ENCODE measurements at regions not wholly inside any gene's neighbourhood (a gene's known extent, or its start where the extent isn't known, plus 50 kb on each side); places are given as distances from the start of the nearest gene placed in this dataset.

DNA sequence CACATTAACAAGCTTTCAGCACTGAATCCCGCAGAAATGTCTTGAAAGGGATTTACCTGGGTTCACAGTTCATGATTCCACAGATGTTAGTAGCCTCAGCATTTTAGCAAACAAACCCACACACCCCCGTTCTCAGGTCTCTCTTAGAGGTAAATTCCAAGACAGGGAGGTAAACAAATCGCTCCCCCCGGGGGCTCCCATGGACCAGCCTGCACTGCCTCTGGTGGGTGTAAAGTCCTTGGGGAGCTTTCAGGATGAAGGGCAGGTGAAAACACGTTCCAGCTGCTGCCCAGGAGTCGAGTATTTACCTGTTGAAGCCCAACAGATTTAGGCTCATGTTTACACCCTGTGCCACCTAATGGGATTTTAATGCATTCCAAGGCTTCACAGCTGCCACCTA lies 187.0 kb upstream of the FOXQ1 start:
- TF ChIP-seq, protein P1, sequence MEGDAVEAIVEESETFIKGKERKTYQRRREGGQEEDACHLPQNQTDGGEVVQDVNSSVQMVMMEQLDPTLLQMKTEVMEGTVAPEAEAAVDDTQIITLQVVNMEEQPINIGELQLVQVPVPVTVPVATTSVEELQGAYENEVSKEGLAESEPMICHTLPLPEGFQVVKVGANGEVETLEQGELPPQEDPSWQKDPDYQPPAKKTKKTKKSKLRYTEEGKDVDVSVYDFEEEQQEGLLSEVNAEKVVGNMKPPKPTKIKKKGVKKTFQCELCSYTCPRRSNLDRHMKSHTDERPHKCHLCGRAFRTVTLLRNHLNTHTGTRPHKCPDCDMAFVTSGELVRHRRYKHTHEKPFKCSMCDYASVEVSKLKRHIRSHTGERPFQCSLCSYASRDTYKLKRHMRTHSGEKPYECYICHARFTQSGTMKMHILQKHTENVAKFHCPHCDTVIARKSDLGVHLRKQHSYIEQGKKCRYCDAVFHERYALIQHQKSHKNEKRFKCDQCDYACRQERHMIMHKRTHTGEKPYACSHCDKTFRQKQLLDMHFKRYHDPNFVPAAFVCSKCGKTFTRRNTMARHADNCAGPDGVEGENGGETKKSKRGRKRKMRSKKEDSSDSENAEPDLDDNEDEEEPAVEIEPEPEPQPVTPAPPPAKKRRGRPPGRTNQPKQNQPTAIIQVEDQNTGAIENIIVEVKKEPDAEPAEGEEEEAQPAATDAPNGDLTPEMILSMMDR (IDR thresholded peaks at IDR 0.05; ENCODE audit: low read length): no peak
- no peak for TF ChIP-seq EZH2 (optimal IDR thresholded peaks at IDR 0.05; ENCODE audit: low read depth, low read length)
- TF ChIP-seq EZH2phosphoT487 (IDR thresholded peaks at IDR 0.05; ENCODE audit: low read length): no peak

Data from MM.1S (cell line).